ENCODE measurements at regions not wholly inside any gene's neighbourhood (a gene's known extent, or its start where the extent isn't known, plus 50 kb on each side); places are given as distances from the start of the nearest gene placed in this dataset.

DNA sequence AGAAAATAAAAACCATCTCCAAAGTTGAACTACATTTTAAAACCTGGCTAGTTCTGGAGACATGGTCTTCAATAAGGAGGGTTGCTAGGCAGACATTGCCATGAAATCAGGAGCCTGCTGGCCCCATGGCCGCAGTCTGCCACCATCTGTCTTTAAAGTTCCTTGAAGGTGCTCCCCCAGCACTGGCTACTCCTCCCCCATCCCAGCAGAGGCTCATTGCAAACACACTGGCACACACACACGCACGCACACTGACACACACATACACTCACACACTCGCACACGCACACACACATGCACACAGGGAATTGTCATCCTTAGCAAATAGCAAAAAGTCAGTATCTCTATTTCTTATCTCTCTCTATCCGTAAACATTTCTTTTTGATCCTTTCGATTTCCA is 68.4 kb downstream of the ZIC5 start:
- Histone ChIP-seq H3K4me1 (ENCODE audit: control insufficient read depth in 5 of 5, insufficient read depth in 5 of 5, low read length in 5 of 5) (no peaks in the 10 kb centered on the region), H3K27ac (ENCODE audit: low read depth, low read length) (no peak overlapping the region), H3K36me3 (ENCODE audit: control insufficient read depth in 5 of 5, insufficient read depth in 5 of 5, low read length in 5 of 5) (no peaks in the 10 kb centered on the region), H3K9me3 (ENCODE audit: control insufficient read depth in 5 of 5, low read length in 5 of 5) (no peaks in the 10 kb centered on the region), H3K4me3 (ENCODE audit: low read depth in 1 of 5, low read length in 5 of 5) (no peak overlapping the region), H3K27me3 (ENCODE audit: control insufficient read depth in 5 of 5, insufficient read depth in 4 of 5, low read length in 5 of 5) (peaks cover 14 to 35% (median 25%) of the 10 kb centered on the region in 5 donors), H3K9ac (ENCODE audit: low read length in 5 of 5) (no peak overlapping the region)

DNA sequence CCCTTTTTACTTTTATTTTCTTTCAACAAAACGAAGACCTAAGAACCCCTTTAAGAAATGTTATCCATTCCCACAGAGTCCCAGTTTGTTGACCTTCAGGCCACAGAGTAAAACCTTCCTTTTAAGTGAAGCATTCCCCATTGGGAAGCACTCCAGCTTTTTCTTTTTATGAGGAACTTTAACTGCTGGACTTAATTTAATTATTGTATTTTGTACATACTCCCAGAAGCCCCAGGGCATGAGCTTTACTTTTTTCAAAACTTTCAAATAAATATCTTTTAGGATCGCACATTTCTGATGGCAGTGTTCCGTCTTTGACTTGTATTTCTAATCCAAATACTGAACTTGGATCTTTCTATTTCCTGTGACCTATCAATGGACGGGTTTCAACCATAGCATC is 68.9 kb downstream of the ZIC5 start:
- Histone ChIP-seq H3K9ac (ENCODE audit: low read length in 5 of 5) (no peak overlapping the region), H3K27me3 (ENCODE audit: control insufficient read depth in 5 of 5, insufficient read depth in 4 of 5, low read length in 5 of 5) (peaks cover 10 to 31% (median 24%) of the 10 kb centered on the region in 5 donors), H3K4me1 (ENCODE audit: control insufficient read depth in 5 of 5, insufficient read depth in 5 of 5, low read length in 5 of 5) (no peaks in the 10 kb centered on the region), H3K27ac (ENCODE audit: low read depth, low read length) (no peak overlapping the region), H3K9me3 (ENCODE audit: control insufficient read depth in 5 of 5, low read length in 5 of 5) (no peaks in the 10 kb centered on the region), H3K4me3 (ENCODE audit: low read depth in 1 of 5, low read length in 5 of 5) (no peak overlapping the region), H3K36me3 (ENCODE audit: control insufficient read depth in 5 of 5, insufficient read depth in 5 of 5, low read length in 5 of 5) (no peaks in the 10 kb centered on the region)

DNA sequence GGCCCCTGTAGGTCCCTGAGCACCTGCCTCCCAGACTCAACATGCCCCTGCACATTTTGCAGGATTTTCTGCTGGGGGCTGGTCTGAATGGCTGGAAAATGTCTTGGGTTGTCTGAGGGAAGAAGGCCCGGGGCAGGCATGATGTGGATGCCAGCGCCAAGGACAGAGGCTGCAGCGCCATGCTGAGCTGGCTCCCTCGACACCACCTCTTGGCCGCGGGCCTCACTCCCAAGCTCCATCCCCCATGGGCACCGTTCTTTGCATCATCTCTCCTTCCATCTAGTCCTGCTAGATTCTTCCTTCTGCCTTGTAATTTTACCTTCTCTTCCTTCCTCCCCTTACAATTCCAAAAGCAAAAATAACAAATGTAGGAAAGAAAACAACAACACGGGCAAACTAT is 70.6 kb downstream of the ZIC5 start:
- no peaks in the 10 kb centered on the region for H3K36me3 ChIP-seq (ENCODE audit: control insufficient read depth in 5 of 5, insufficient read depth in 5 of 5, low read length in 5 of 5)
- peaks cover 10 to 40% (median 36%) of the 10 kb centered on the region in 5 donors for H3K27me3 ChIP-seq (ENCODE audit: control insufficient read depth in 5 of 5, insufficient read depth in 4 of 5, low read length in 5 of 5)
- H3K9ac ChIP-seq (ENCODE audit: low read length in 5 of 5): no peak overlapping the region
- H3K27ac ChIP-seq (ENCODE audit: low read depth, low read length): no peak overlapping the region
- H3K9me3 ChIP-seq (ENCODE audit: control insufficient read depth in 5 of 5, low read length in 5 of 5): no peaks in the 10 kb centered on the region
- no peak overlapping the region for H3K4me3 ChIP-seq (ENCODE audit: low read depth in 1 of 5, low read length in 5 of 5)
- no peaks in the 10 kb centered on the region for H3K4me1 ChIP-seq (ENCODE audit: control insufficient read depth in 5 of 5, insufficient read depth in 5 of 5, low read length in 5 of 5)

DNA sequence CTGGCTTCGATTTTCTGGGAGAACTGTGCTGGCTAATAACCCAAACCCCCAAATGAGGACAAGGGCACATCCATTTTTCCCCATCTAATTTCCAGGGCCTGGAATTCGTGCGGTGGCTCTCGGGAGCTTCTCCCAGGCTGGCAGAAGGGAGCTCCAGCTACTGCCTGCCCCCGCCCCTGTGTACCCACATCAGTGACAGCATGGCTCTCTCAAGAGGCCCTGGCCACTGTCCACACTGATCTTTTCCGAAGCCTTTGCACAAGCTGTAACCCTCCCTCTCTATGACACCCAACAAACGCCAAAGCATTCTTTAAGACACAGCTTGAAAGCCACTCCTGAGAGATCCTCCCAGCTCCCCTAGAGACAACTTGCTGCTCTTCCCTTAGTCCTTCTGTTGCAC is 73.1 kb downstream of the ZIC5 start:
- Histone ChIP-seq H3K9ac (ENCODE audit: low read length in 5 of 5) (no peak overlapping the region), H3K4me1 (ENCODE audit: control insufficient read depth in 5 of 5, insufficient read depth in 5 of 5, low read length in 5 of 5) (peaks cover 0 to 12% (median 12%) of the 10 kb centered on the region in 5 donors), H3K36me3 (ENCODE audit: control insufficient read depth in 5 of 5, insufficient read depth in 5 of 5, low read length in 5 of 5) (no peaks in the 10 kb centered on the region), H3K27me3 (ENCODE audit: control insufficient read depth in 5 of 5, insufficient read depth in 4 of 5, low read length in 5 of 5) (peaks cover 10 to 47% (median 45%) of the 10 kb centered on the region in 5 donors), H3K4me3 (ENCODE audit: low read depth in 1 of 5, low read length in 5 of 5) (no peak overlapping the region), H3K9me3 (ENCODE audit: control insufficient read depth in 5 of 5, low read length in 5 of 5) (no peaks in the 10 kb centered on the region), H3K27ac (ENCODE audit: low read depth, low read length) (no peak overlapping the region)

DNA sequence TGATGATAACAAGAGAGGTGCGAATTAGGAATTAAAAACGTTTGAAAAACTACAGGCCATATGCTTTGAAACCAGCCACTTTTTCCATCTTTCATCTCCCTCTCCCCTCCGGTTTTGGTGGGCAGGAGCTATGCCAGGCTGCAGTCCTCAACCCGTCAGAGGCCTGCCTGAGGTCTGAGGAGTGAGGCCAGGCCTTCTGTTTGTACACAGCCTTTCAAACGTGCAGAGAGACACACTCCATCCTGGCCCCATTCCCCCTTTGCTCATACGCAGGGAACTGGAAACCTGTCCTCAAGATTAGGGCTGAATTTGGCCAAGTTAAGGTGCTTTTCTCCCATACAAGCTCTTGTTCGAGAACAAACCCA is 74.5 kb downstream of the ZIC5 start:
- no peak overlapping the region for H3K4me3 ChIP-seq (ENCODE audit: low read depth in 1 of 5, low read length in 5 of 5)
- H3K36me3 ChIP-seq (ENCODE audit: control insufficient read depth in 5 of 5, insufficient read depth in 5 of 5, low read length in 5 of 5): no peaks in the 10 kb centered on the region
- no peaks in the 10 kb centered on the region for H3K9me3 ChIP-seq (ENCODE audit: control insufficient read depth in 5 of 5, low read length in 5 of 5)
- H3K27ac ChIP-seq (ENCODE audit: low read depth, low read length): no peak overlapping the region
- no peak overlapping the region for H3K9ac ChIP-seq (ENCODE audit: low read length in 5 of 5)
- peaks cover 0 to 12% (median 12%) of the 10 kb centered on the region in 5 donors for H3K4me1 ChIP-seq (ENCODE audit: control insufficient read depth in 5 of 5, insufficient read depth in 5 of 5, low read length in 5 of 5)
- peaks cover 7 to 47% (median 44%) of the 10 kb centered on the region in 5 donors for H3K27me3 ChIP-seq (ENCODE audit: control insufficient read depth in 5 of 5, insufficient read depth in 4 of 5, low read length in 5 of 5)

DNA sequence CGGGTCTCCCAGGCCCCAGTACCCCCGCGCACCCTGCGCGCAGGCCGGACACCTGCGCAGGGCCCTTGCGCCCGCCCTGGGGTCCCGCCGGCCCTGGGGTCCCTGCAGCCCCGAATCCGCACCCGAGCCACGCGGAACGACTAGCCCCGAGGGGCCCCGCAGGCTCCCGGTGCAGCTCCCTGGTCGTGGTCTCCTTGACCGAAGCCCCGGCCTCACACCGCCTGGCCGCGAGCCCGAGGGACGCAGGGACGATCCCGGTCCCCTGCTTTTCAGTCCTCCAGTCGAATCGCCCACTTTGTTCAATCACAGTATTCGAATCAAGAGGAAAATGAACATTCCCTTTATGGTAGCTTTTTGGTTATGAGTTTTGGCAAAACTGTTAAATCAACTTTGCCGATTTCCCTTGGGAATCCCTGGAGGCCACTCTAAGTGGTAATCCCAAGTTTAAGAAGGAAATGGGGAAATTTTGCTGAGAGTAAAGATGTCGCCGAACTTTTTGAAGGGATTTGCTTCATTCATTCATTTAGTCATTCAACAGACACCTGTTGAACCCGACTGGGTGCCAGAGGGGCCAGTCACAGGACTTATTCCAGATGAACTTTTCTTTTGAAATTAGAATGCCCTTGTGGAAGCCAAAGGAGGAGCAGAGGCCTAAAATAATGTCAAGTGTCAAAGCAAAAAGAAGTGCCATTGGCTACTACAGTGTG is 75.0 kb downstream of the ZIC5 start:
- Histone ChIP-seq H3K27ac (ENCODE audit: low read depth, low read length) (no peak overlapping the region), H3K4me3 (ENCODE audit: low read depth in 1 of 5, low read length in 5 of 5) (peak overlapping the region in 1 of 5 donors; percentile 59), H3K9me3 (ENCODE audit: control insufficient read depth in 5 of 5, low read length in 5 of 5) (no peaks in the 10 kb centered on the region), H3K27me3 (ENCODE audit: control insufficient read depth in 5 of 5, insufficient read depth in 4 of 5, low read length in 5 of 5) (peaks cover 7 to 47% (median 44%) of the 10 kb centered on the region in 5 donors), H3K36me3 (ENCODE audit: control insufficient read depth in 5 of 5, insufficient read depth in 5 of 5, low read length in 5 of 5) (no peaks in the 10 kb centered on the region), H3K9ac (ENCODE audit: low read length in 5 of 5) (no peak overlapping the region), H3K4me1 (ENCODE audit: control insufficient read depth in 5 of 5, insufficient read depth in 5 of 5, low read length in 5 of 5) (peaks cover 0 to 12% (median 12%) of the 10 kb centered on the region in 5 donors)

DNA sequence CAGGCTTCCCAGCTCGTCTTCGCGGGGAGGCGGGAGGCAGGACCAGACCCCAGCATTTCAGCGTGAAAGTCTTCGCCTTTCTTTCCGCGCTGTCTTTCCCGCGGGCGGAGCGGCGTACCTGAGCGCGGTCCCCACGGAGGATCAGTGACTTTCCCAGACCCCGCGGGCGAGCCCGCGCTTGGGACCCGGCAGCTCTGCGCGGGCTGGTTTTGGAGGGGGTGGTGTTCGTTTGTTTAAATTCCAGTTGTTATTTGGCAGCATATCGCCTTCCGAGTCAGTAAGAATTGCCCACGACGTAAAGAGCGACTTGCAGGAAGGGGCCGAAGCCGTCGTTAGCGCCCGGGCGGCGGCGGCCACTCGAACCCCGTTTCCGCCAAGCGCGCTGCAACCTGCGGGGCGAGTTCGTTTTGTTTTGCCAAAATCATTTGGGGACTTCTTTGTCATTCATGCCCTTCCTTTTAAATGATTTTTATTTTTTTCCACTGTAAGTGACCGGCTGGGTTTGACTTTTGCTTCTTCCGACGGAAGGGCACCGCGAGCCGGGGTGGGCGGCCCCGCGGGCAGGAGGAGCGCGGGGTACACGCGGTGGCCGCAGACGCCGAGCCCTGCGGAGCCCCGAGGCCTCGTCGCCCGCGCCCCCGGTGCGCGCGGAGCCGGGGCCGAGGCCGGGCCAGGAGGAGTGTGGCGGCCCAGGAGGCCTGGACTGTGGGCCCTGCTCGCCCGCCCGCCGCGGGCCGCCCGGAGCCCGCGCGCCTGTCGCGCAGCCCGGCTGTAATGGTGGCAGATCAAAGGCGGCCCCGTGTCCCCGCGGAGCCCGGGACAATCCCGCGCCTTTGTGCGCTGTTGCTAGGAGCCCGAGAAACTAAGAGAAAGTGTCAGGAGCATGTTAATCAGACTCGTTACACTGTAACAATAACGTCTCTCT is 75.9 kb downstream of the ZIC5 start:
- H3K36me3 ChIP-seq (ENCODE audit: control insufficient read depth in 5 of 5, insufficient read depth in 5 of 5, low read length in 5 of 5): no peaks in the 10 kb centered on the region
- peak overlapping the region in 4 of 5 donors; percentile 46 to 59 (median 48) for H3K4me3 ChIP-seq (ENCODE audit: low read depth in 1 of 5, low read length in 5 of 5)
- H3K9ac ChIP-seq (ENCODE audit: low read length in 5 of 5): peak overlapping the region in 1 of 5 donors; percentile 35
- H3K27me3 ChIP-seq (ENCODE audit: control insufficient read depth in 5 of 5, insufficient read depth in 4 of 5, low read length in 5 of 5): peaks cover 7 to 46% (median 42%) of the 10 kb centered on the region in 5 donors
- H3K9me3 ChIP-seq (ENCODE audit: control insufficient read depth in 5 of 5, low read length in 5 of 5): no peaks in the 10 kb centered on the region
- peaks cover 0 to 12% (median 12%) of the 10 kb centered on the region in 5 donors for H3K4me1 ChIP-seq (ENCODE audit: control insufficient read depth in 5 of 5, insufficient read depth in 5 of 5, low read length in 5 of 5)
- H3K27ac ChIP-seq (ENCODE audit: low read depth, low read length): no peak overlapping the region

DNA sequence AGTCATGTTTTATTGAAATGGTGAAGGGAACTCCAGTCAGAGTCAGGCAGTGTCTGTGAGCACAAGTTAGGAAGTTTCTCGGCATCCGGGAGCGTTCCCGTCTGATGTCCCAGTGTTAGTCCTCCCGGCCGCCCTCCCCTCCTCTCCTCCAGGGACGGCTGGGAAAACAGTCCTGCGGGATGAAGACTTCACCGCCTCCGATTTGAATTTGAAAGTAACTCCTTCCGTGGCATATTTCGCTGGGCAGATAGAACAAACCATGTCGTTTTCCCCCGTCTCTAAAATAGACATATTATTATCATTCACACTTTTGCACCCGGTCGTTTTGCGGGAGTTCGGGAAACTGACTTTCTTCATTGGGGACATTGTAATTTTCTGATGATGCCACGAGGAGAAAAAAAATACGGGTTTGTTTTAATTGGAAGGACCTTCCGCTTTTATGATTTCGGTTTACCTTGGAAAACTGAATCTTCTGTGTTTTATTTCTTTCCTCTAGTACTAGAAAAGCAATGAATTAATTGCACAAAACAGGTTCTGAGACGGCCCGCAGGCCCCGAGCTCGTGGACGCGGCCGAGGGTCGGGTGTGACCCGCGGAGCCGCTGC is 76.6 kb downstream of the ZIC5 start:
- peaks cover 0 to 12% (median 12%) of the 10 kb centered on the region in 5 donors for H3K4me1 ChIP-seq (ENCODE audit: control insufficient read depth in 5 of 5, insufficient read depth in 5 of 5, low read length in 5 of 5)
- H3K27me3 ChIP-seq (ENCODE audit: control insufficient read depth in 5 of 5, insufficient read depth in 4 of 5, low read length in 5 of 5): peaks cover 7 to 46% (median 36%) of the 10 kb centered on the region in 5 donors
- H3K4me3 ChIP-seq (ENCODE audit: low read depth in 1 of 5, low read length in 5 of 5): peak overlapping the region; percentile 46 to 59 (median 49)
- H3K27ac ChIP-seq (ENCODE audit: low read depth, low read length): no peak overlapping the region
- no peaks in the 10 kb centered on the region for H3K36me3 ChIP-seq (ENCODE audit: control insufficient read depth in 5 of 5, insufficient read depth in 5 of 5, low read length in 5 of 5)
- peak overlapping the region in 1 of 5 donors; percentile 35 for H3K9ac ChIP-seq (ENCODE audit: low read length in 5 of 5)
- H3K9me3 ChIP-seq (ENCODE audit: control insufficient read depth in 5 of 5, low read length in 5 of 5): no peaks in the 10 kb centered on the region

DNA sequence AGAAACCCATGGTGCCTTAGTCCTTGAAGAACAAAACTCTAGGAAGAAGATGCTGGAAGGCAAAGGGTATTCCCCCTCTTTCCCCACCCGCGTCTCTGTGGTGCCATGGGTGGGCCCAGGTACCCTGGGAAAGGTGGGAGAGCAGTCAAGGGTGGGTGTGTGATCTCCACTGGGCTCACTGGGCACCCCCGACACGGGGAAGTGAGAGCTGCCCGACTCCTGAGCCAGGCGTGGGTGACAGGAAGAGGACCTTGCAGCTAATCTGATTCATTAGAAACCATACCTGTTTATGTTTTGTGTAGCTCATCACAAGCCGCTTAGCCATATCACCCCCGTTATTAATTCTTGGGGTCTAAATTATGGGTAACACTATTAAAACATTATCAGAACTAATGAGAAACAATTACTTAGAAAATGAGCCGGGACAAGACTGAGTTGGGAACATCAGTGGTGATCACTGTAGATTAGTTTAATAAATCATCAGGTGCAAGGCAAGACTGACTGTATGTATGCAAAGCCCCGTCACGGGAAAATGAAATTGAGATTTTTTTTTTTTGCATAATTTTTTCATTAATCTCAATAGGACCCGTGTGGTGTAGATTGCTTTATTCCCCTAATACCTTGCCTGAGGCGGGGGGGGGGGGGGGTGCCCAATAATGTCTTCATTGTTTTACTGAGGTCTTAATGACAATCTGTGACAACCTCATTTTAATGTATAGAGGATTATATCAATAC is 77.3 kb downstream of the ZIC5 start:
- H3K4me3 ChIP-seq (ENCODE audit: low read depth in 1 of 5, low read length in 5 of 5): peak overlapping the region in 3 of 5 donors; percentile 49 to 59 (median 56)
- peak overlapping the region in 1 of 5 donors; percentile 15 for H3K9ac ChIP-seq (ENCODE audit: low read length in 5 of 5)
- no peak overlapping the region for H3K27ac ChIP-seq (ENCODE audit: low read depth, low read length)
- peaks cover 7 to 45% (median 35%) of the 10 kb centered on the region in 5 donors for H3K27me3 ChIP-seq (ENCODE audit: control insufficient read depth in 5 of 5, insufficient read depth in 4 of 5, low read length in 5 of 5)
- H3K9me3 ChIP-seq (ENCODE audit: control insufficient read depth in 5 of 5, low read length in 5 of 5): no peaks in the 10 kb centered on the region
- H3K36me3 ChIP-seq (ENCODE audit: control insufficient read depth in 5 of 5, insufficient read depth in 5 of 5, low read length in 5 of 5): no peaks in the 10 kb centered on the region
- peaks cover 0 to 12% (median 12%) of the 10 kb centered on the region in 5 donors for H3K4me1 ChIP-seq (ENCODE audit: control insufficient read depth in 5 of 5, insufficient read depth in 5 of 5, low read length in 5 of 5)
